Adrenal gland (tissue), 5 donors: ENCODE measurements at regions not wholly inside any gene's neighbourhood (a gene's known extent, or its start where the extent isn't known, plus 50 kb on each side); places are given as distances from the start of the nearest gene placed in this dataset.

Experiments used
- CTCF ChIP-seq, 6 experiments: fragments of 450-650 bp in 4 of 6; fragments of 200-600 bp in 2 of 6; sonication (generic) in 1 of 6; IDR thresholded peaks; 1 replicate in 5 of 6; 2 replicates in 1 of 6; pipeline versions ENCODE4 v1.5.1 to v1.8.0; 2016 to 2021; ENCODE audit warnings: antibody characterized with exemption in 6 of 6, mild to moderate bottlenecking in 2 of 6, moderate library complexity in 1 of 6
- POLR2A ChIP-seq, 2 donors: fragments of 450-650 bp; IDR thresholded peaks; one replicate each; pipeline ENCODE4 v1.6.1; 2017; ENCODE audit warnings: antibody characterized with exemption in 2 of 2, mild to moderate bottlenecking in 2 of 2, moderate library complexity in 1 of 2
- donor health status: DM: no; HTN: no; CAD: no.

GRCh38 chr10:109149666-109150350, 773.5 kb downstream of the XPNPEP1 start:
- TF ChIP-seq CTCF (IDR thresholded peaks at IDR 0.05) (no peak), POLR2A (IDR thresholded peaks at IDR 0.05) (no peak)
